Left ventricle myocardium superior (tissue), 1 donor: ENCODE measurements at regions not wholly inside any gene's neighbourhood (a gene's known extent, or its start where the extent isn't known, plus 50 kb on each side); places are given as distances from the start of the nearest gene placed in this dataset.
"Not testable (repeated sequence)": the region's sequence is repeated elsewhere in the genome, so short reads cannot be mapped to it uniquely, and the experiment has no call there.

ENCODE experiments used
- ATAC-seq: fragments of 200-7000 bp; cut with Tn5 transposase; one replicate; pipeline ENCODE4 v1.9.1; 2020; ENCODE audit warnings: mild to moderate bottlenecking, moderate library complexity
- DNase-seq: peaks from one replicate; pipeline ENCODE4 v3.0.0-alpha.2; 2020
- intact Hi-C: fragments of 100-400 bp; cut with micrococcal nuclease; formaldehyde crosslinking; loops from one replicate; pipeline ENCODE4 v1.11.0; 2022
- donor health status: DM: no; HTN: yes; CAD: no; lungs with severe emphysema.

- no peak for DNase-seq
- no peak for ATAC-seq
- intact Hi-C loops: no loop called here
These were observed 109.2 kb downstream of the IGLL1 start for GRCh38 chr22:23470811-23471389.

DNA sequence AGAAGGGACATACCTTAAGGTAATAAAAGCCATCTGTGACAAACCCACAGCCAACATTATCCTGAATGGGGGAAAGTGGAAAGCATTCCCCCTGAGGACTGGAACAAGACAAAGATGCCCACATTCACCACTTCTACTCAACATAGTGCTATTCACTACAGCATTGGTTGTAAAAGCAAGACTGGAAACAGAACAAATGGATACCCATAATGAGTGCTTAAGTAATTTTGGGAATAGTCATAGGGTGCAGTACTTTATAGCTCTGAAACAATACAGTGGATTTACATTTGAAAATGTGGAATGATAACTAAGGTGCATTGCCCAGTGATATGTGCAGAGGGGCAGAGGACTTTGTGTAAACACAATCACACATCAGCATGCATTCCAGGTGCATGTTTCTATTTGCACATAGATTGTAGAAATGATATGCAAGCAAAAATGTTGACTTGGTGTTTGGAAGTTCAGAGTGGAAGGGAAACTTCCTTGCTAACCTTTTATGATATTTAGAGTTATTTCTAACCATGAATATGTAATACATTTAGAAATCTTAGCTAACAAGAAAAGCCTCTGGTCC is 112.3 kb downstream of the IGLL1 start:
- DNase-seq (no peak), ATAC-seq (no peak)
- intact Hi-C loops: no loop called here

DNA sequence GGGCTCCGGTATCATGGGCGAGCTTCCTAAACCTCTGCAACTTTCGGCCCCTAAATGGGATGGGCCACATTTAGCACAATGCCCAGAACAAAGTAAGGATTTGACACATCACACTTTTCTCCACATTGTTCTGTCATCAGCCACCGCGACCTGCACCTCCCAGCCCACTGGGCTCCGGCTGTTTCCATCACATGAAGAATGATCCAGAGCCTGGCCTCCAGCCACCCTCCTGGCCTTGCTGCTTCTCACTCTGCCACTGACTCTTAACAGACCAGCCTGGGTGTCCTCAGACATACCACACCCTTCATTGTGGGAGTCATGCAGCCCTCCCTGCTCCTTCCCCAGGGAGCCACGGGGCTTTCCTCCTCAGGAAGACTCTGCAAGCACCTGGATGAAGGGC is 113.7 kb downstream of the IGLL1 start:
- intact Hi-C loops: no loop called here
- ATAC-seq: no peak

DNA sequence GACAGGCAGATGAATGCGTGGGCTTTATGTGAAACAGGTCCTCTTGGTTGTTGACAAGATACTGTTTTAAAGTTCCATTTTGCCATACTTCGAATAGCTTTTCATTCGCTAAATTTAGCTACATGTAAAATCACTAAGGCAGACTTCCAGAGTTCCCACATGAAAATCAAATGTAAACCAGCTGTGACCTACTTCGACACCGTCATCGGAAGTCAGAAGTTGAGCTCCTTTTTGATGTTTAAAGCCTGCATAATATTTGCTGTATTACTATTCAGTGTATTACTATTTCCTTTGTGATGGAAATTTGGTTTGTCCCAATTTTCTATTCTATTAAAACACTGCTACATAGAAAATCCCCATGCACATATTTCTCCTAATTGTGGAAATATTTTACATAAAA is 115.3 kb downstream of the IGLL1 start:
- DNase-seq, ATAC-seq, intact Hi-C loops: not testable (repeated sequence)

More for the DNA sequence above, 113.7 kb downstream of the IGLL1 start:
- DNase-seq: no peak

DNA sequence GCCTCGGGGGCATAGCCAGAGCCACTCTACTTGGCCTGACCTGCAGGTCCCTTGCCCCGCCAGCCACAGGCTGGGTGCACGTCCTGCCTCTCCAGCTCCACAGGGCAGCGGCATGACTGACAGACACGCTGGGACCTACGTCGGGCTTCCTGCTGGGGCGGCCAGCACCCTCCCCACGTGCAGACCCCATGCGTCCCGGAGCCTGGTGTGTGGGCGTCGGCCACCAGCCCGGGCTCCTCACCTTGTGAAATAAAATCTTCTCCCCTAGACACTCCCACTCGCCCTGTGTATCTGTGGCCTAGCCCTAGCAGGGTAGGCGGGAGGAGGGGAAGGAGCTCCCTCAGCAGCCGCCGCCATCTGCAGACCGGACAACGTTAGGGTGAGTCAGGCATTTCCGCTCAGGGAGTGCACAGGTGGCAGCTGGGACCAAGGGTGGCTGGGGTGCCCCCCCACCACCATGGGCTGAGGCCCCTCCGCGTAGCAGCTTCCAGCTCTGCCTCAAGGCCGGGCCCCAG is 119.5 kb downstream of the IGLL1 start:
- intact Hi-C loops, DNase-seq, ATAC-seq: not testable (repeated sequence)

DNA sequence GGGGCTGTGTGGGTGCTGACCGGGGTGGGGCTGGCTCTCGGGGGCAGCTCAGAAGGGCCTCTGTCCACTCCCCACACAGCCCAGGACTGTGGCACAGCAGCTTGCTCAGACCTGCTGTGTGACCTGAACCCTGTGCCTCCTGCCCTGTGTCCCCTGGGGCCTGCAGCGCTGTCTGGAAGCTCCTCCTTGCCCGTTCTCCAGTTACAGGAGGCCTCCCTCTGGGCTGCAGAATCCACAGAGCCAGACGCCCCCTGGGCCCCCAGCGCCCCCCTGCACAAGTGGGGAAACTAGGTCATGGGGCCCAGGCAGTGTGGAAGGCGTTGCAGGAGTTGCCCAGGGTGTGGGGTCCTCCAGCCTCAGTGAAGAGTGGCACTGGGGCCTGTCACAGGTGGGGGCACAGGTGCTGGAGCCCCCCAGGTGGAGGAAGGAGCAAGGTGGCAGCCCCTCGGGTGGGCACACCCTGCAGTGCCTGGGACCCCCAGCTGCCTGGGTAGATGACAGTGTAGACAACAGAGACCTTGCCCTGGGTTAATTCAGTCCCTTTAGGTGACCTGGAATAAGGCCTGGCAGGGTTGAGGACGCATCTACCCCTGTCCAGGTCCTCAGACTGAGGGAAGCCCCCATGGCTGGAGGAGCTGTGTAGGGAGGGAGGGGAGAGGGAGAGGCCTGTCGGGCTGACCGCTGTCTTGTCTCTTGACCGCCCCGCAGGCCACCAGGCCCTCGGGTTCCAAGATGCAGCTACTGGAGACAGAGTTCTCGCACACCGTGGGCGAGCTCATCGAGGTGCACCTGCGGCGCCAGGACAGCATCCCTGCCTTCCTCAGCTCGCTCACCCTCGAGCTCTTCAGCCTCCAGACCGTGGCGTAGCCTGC is 120.2 kb downstream of the IGLL1 start:
- ATAC-seq, intact Hi-C loops, DNase-seq: not testable (repeated sequence)

DNA sequence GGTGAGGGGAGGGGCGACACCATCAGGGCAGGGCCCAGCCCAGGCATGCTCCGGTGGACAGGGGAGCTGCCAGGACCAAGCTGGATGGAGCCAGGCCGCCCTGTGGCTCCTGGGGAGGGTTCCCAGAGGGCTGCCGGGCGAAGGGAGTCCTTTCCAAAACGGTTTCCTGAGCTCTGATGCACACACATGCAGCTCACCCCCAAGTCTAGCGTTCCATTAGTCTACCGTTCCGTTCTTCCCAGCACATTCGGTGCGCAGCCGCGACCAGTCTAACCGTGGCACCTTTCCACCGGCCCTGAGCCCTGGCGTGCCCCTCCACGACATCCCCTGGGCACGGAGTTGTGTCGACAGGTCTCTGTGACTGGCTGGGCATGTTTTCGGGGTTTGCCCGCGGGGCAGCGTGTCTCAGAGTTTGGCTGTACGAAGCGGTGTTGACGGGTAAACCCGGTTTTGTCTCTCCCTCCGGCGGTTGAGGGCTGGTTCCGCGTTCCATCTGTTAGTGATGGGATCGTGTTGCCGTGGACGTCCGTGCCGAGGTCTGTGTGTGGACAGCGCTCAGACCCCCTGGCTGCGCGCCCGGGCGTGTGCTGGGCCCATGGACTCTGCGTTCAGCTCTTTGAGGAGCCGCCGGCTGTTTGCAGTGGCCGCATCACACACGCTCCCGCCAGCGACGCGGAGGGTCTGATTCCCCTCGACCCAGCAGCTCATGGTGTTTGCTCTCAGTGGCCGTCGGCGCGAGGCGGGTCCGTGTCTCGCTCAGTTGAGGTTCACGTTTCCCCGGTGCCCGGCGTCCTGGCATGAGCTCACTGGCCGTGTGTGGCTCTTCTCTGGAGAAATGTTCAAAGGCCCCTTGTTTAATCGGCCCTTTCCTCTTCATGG is 121.2 kb downstream of the IGLL1 start:
- no peak for ATAC-seq
- intact Hi-C loops: no loop called here
- DNase-seq: no peak

DNA sequence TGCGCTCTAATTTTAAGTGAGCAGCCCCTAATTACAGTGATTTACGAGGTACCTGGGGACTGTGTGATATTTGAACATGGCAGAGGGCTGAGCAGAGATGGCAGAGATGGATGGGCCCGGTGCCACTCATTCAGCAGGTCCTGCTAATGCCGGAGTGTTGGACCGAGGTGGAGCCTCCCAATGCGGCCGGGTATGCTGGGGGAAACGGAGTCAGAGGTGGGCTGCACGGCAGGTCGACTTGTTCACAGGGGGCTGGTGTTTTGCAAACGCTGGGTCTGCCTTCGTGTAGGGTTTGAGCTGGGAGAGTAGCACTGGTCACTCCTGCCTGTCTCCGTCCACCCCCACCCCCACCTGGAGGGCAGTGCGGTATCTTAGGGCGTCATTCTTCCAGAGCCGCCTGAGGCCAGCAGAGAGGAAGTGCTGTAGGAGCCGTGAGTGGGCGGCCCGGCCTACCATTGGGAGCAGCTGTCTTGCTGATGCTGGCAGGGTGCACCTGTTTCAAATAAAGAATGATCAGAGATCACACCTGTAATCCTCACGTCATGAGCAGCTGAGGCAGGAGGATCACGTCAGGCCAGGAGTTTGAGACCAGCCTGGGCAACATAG is 122.6 kb downstream of the IGLL1 start:
- intact Hi-C loops: no loop called here
- no peak for DNase-seq

GRCh38 chr22:23456666-23457379 is 123.3 kb downstream of the IGLL1 start:
- DNase-seq, ATAC-seq, intact Hi-C loops: not testable (repeated sequence)

More for the DNA sequence above, 122.6 kb downstream of the IGLL1 start:
- no peak for ATAC-seq

- intact Hi-C loops: not testable (repeated sequence)
These were observed 125.7 kb downstream of the IGLL1 start for GRCh38 chr22:23454345-23454744.

DNA sequence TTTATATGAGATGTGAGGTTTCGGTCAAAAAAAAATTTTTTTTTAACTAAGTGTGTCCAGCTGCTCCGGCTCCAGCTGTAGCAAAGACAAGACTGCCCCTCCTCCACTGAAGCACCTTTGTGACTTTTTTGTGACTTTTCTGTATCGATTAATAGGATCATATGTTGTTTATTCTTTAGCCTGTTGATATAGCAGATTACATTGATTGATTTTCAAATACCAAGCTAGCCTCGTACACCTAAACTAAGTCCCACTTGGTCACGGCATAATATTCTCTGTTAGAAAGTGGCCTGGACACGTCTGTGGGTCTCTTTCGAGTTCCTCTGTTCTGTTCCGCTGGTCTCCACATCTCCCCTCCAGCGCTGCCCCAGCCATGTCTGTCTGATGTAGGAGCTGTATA is 126.8 kb downstream of the IGLL1 start:
- no peak for DNase-seq
- ATAC-seq: no peak
- intact Hi-C loops: no loop called here

More at GRCh38 chr22:23454345-23454744, 125.7 kb downstream of the IGLL1 start:
- ATAC-seq, DNase-seq: not testable (repeated sequence)

DNA sequence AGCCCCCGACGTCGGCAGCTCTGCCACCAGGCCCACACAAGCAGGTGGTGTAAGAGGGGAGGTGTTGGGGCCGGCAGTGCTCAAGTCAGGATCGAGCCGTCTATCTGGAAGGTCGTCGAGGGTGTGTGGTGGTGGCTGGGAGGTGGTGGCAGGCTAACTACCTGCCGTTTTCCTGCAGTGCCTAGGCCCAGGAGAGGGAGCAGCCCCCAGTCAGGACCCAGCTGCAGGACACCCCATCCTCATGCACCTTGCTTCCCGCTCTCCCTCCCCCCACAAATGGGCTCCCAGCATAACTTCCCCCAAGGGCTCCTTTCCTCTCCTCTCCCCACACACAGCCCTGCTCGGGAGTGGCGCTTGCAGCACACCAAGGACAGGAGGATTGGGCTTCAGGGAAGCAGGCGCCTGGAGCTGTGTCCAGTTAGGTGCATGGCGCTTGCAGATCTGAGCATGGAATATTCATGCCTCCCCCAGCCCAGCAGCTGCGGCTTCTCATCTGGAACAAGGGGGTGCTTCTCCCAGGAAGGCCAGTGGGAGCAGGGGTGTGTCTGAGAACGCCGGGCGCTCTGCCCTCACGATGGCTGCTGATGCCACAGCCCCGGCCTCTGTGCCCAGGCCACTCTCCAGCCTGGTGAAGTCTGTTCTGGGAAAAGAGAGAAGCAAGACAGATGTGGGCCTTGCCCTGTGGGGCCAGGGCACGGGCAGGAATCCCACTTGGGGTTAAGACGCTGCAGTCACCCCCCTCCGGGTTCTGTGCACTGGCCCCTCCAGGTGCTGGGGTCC is 127.7 kb downstream of the IGLL1 start:
- intact Hi-C loops: no loop called here
- no peak for DNase-seq
- ATAC-seq: no peak

DNA sequence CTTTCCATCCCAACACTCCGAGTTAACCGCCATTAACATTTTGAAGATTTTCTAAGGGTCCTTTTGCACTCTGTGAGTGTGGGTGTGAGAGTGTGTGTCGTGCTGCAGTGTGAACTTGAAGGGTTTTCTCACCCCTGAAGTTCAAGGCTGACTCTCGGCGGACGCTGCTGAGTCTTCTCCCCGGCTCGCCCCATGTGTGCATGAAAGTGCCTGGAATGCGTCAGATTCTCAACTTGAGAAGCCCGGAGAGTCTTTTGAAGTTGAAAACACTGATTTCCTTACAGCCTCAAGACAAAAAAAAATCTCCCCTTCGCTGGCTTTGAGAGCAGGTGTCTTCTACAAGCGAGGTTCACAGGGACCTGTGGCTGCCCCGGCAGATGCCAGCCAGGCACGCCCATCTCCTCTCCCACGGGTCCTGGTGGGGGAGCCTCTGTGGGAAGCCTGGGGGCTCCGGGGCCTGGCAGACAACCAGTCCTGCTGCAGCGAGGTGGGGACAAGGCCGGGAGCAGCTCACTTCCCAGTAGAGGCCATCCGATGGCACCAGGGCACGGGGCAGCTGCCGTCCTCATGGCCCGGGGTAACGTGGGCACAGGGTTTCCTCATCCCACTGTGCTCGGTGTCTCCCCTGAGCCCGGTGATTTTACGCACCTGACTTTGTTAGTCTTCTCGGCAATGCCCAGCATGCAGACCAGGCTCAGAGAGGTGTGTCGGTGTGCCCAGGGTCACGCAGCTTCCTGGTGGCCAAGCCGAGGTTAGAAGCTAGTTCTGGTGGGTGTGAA is 128.4 kb downstream of the IGLL1 start:
- ATAC-seq, DNase-seq, intact Hi-C loops: not testable (repeated sequence)

GRCh38 chr22:23450821-23451220 is 129.3 kb downstream of the IGLL1 start:
- DNase-seq, ATAC-seq, intact Hi-C loops: not testable (repeated sequence)

GRCh38 chr22:23450434-23450795 is 129.7 kb downstream of the IGLL1 start:
- DNase-seq: no peak
- no peak for ATAC-seq
- intact Hi-C loops: no loop called here

GRCh38 chr22:23449748-23450433 is 130.2 kb downstream of the IGLL1 start:
- intact Hi-C loops, ATAC-seq, DNase-seq: not testable (repeated sequence)
